GM06990 (cell line): ENCODE measurements at regions not wholly inside any gene's neighbourhood (a gene's known extent, or its start where the extent isn't known, plus 50 kb on each side); places are given as distances from the start of the nearest gene placed in this dataset.
A peak's percentile ranks its signal among the peaks of the same experiment; 100 is the strongest.

Experiments used
- DNase-seq: peaks from one replicate; pipeline ENCODE4 v3.0.0-alpha.2; 2011; ENCODE audit not compliant: insufficient read length; ENCODE audit errors: extremely low read depth
- H3K27me3 ChIP-seq: replicated peaks from 2 replicates; pipeline ENCODE4 v1.6.0; 2011; ENCODE audit warnings: low read length; ENCODE audit not compliant: control insufficient read depth, insufficient read depth
- H3K36me3 ChIP-seq: 2 replicates; pipeline ENCODE4 v1.5.1; 2011; ENCODE audit warnings: low read length; ENCODE audit not compliant: control insufficient read depth, insufficient read depth
- H3K4me3 ChIP-seq: replicated peaks from 2 replicates; pipeline ENCODE4 v1.5.1; 2011; ENCODE audit warnings: low read depth, mild to moderate bottlenecking, control low read depth, low read length
- CTCF ChIP-seq: IDR thresholded peaks from 2 replicates; pipeline ENCODE4 v1.5.1; 2011; ENCODE audit warnings: low read length, control low read depth, mild to moderate bottlenecking, inconsistent platforms; ENCODE audit not compliant: insufficient read depth, poor library complexity, severe bottlenecking

- no peak for DNase-seq
Measured at GRCh38 chr20:40508821-40509220, 180.2 kb downstream of the MAFB start.

GRCh38 chr20:40506537-40506939 lies 182.5 kb downstream of the MAFB start:
- Histone ChIP-seq H3K36me3 (no peaks in the 10 kb centered on the region), H3K27me3 (no peaks in the 10 kb centered on the region), H3K4me3 (no peak overlapping the region)
- DNase-seq = no peak
- TF ChIP-seq CTCF = no peak

More at GRCh38 chr20:40508821-40509220, 180.2 kb downstream of the MAFB start:
- Histone ChIP-seq H3K36me3 (no peaks in the 10 kb centered on the region), H3K27me3 (no peaks in the 10 kb centered on the region; the same call in 1 of the 2 replicates), H3K4me3 (no peak overlapping the region)
- no peak for TF ChIP-seq CTCF

GRCh38 chr20:40503119-40503518 lies 185.9 kb downstream of the MAFB start:
- no peak for DNase-seq
- H3K27me3 ChIP-seq = no peaks in the 10 kb centered on the region
- no peak overlapping the region for H3K4me3 ChIP-seq
- no peak for TF ChIP-seq CTCF
- no peaks in the 10 kb centered on the region for H3K36me3 ChIP-seq

- no peak for TF ChIP-seq CTCF
- H3K36me3 ChIP-seq = no peaks in the 10 kb centered on the region
- no peak overlapping the region for H3K4me3 ChIP-seq
- no peaks in the 10 kb centered on the region for H3K27me3 ChIP-seq
- DNase-seq = no peak
Measured at GRCh38 chr20:40502576-40502975, 186.5 kb downstream of the MAFB start.

GRCh38 chr20:40499391-40499790 lies 189.6 kb downstream of the MAFB start:
- no peak for TF ChIP-seq CTCF
- no peaks in the 10 kb centered on the region for H3K36me3 ChIP-seq
- H3K27me3 ChIP-seq = no peaks in the 10 kb centered on the region
- no peak for DNase-seq
- no peak overlapping the region for H3K4me3 ChIP-seq

- no peak for TF ChIP-seq CTCF
- Histone ChIP-seq H3K4me3 (no peak overlapping the region), H3K27me3 (no peaks in the 10 kb centered on the region), H3K36me3 (no peaks in the 10 kb centered on the region)
- peak; percentile 12 for DNase-seq
Measured at GRCh38 chr20:40497899-40498691, 190.9 kb downstream of the MAFB start.
